HPDE6-E6E7 (cell line): ENCODE measurements at regions not wholly inside any gene's neighbourhood (a gene's known extent, or its start where the extent isn't known, plus 50 kb on each side); places are given as distances from the start of the nearest gene placed in this dataset.
"Not testable (repeated sequence)": the region's sequence is repeated elsewhere in the genome, so short reads cannot be mapped to it uniquely, and the experiment has no call there.

ENCODE experiments used
- DNase-seq: peaks from one replicate; pipeline ENCODE4 v3.0.0; 2011; ENCODE audit warnings: missing footprints; ENCODE audit errors: extremely low spot score

- no peak for DNase-seq
Measured at GRCh38 chr6:140538926-140539325, 1164.5 kb upstream of the CITED2 start.

- DNase-seq, result peak; percentile 41
Measured at GRCh38 chr6:140537834-140538705, 1163.6 kb upstream of the CITED2 start.

- DNase-seq, result no peak
Measured at GRCh38 chr6:140537211-140537610, 1162.8 kb upstream of the CITED2 start.

GRCh38 chr6:140535511-140535910 is 1161.1 kb upstream of the CITED2 start:
- no peak for DNase-seq

GRCh38 chr6:140533526-140533925 is 1159.1 kb upstream of the CITED2 start:
- no peak for DNase-seq

- DNase-seq, result no peak
Measured at GRCh38 chr6:140504776-140505175, 1130.3 kb upstream of the CITED2 start.

- no peak for DNase-seq
Measured at GRCh38 chr6:140500849-140501248, 1126.4 kb upstream of the CITED2 start.

GRCh38 chr6:140499607-140500006 is 1125.2 kb upstream of the CITED2 start:
- no peak for DNase-seq

- DNase-seq, result no peak
Measured at GRCh38 chr6:140494321-140495108, 1120.1 kb upstream of the CITED2 start.

- DNase-seq, result not testable (repeated sequence)
Measured at GRCh38 chr6:140493470-140493869, 1119.0 kb upstream of the CITED2 start.

- DNase-seq, result no peak
Measured at GRCh38 chr6:140490081-140490480, 1115.6 kb upstream of the CITED2 start.

GRCh38 chr6:140487586-140487985 is 1113.1 kb upstream of the CITED2 start:
- DNase-seq, result no peak

- no peak for DNase-seq
Measured at GRCh38 chr6:140486450-140487361, 1112.3 kb upstream of the CITED2 start.

GRCh38 chr6:140485740-140486449 is 1111.4 kb upstream of the CITED2 start:
- peak; percentile 45 for DNase-seq

GRCh38 chr6:140480852-140481251 is 1106.4 kb upstream of the CITED2 start:
- no peak for DNase-seq

- DNase-seq, result no peak
Measured at GRCh38 chr6:140478631-140479030, 1104.2 kb upstream of the CITED2 start.

- DNase-seq, result no peak
Measured at GRCh38 chr6:140475086-140475485, 1100.6 kb upstream of the CITED2 start.

GRCh38 chr6:140464720-140465119 is 1090.3 kb upstream of the CITED2 start:
- DNase-seq, result no peak

- no peak for DNase-seq
Measured at GRCh38 chr6:140463312-140463710, 1088.9 kb upstream of the CITED2 start.

- peak; percentile 69 for DNase-seq
Measured at GRCh38 chr6:140462453-140463311, 1088.2 kb upstream of the CITED2 start.
